ENCODE measurements at regions not wholly inside any gene's neighbourhood (a gene's known extent, or its start where the extent isn't known, plus 50 kb on each side); places are given as distances from the start of the nearest gene placed in this dataset.

- no peak overlapping the region for H3K27ac ChIP-seq
- TF ChIP-seq CTCF (IDR thresholded peaks at IDR 0.05): no peak
These were observed 739.8 kb upstream of the AUTS2 start for GRCh38 chr7:68858497-68858896.

GRCh38 chr7:68861171-68861570, 737.1 kb upstream of the AUTS2 start:
- Histone ChIP-seq H3K27me3 (replicated peaks; ENCODE audit: insufficient read depth) (no peaks in the 10 kb centered on the region), H3K36me3 (no peaks in the 10 kb centered on the region), H3K4me3 (no peak overlapping the region), H3K9me3 (no peaks in the 10 kb centered on the region), H3K4me1 (ENCODE audit: control insufficient read depth in 1 of 2, low read depth in 2 of 2) (no peaks in the 10 kb centered on the region), H3K27ac (no peak overlapping the region)
- ATAC-seq (ENCODE audit: insufficient number of reproducible peaks, low FRiP score, low read depth) (no peak), DNase-seq (ENCODE audit: low spot score) (no peak)
- TF ChIP-seq CTCF (IDR thresholded peaks at IDR 0.05): no peak

More at GRCh38 chr7:68858497-68858896, 739.8 kb upstream of the AUTS2 start:
- no peak for ATAC-seq (ENCODE audit: insufficient number of reproducible peaks, low FRiP score, low read depth)
- Histone ChIP-seq H3K27me3 (replicated peaks; ENCODE audit: insufficient read depth) (no peaks in the 10 kb centered on the region), H3K4me3 (no peak overlapping the region), H3K36me3 (no peaks in the 10 kb centered on the region), H3K4me1 (ENCODE audit: control insufficient read depth in 1 of 2, low read depth in 2 of 2) (no peaks in the 10 kb centered on the region), H3K9me3 (no peaks in the 10 kb centered on the region)
- no peak for DNase-seq (ENCODE audit: low spot score)

- Histone ChIP-seq H3K4me1 (ENCODE audit: control insufficient read depth in 1 of 2, low read depth in 2 of 2) (no peaks in the 10 kb centered on the region), H3K9me3 (no peaks in the 10 kb centered on the region), H3K4me3 (no peak overlapping the region), H3K27me3 (replicated peaks; ENCODE audit: insufficient read depth) (no peaks in the 10 kb centered on the region), H3K27ac (no peak overlapping the region), H3K36me3 (no peaks in the 10 kb centered on the region)
- ATAC-seq (ENCODE audit: insufficient number of reproducible peaks, low FRiP score, low read depth): no peak
- DNase-seq (ENCODE audit: low spot score): no peak
- TF ChIP-seq CTCF (IDR thresholded peaks at IDR 0.05): no peak
These were observed 736.0 kb upstream of the AUTS2 start for GRCh38 chr7:68862261-68862660.

GRCh38 chr7:68862736-68863135, 735.5 kb upstream of the AUTS2 start:
- no peaks in the 10 kb centered on the region for H3K27me3 ChIP-seq (replicated peaks; ENCODE audit: insufficient read depth)
- H3K9me3 ChIP-seq: no peaks in the 10 kb centered on the region
- DNase-seq (ENCODE audit: low spot score) (no peak), ATAC-seq (ENCODE audit: insufficient number of reproducible peaks, low FRiP score, low read depth) (no peak)
- no peak overlapping the region for H3K27ac ChIP-seq
- no peaks in the 10 kb centered on the region for H3K36me3 ChIP-seq
- no peaks in the 10 kb centered on the region for H3K4me1 ChIP-seq (ENCODE audit: control insufficient read depth in 1 of 2, low read depth in 2 of 2)
- TF ChIP-seq CTCF (IDR thresholded peaks at IDR 0.05): no peak
- H3K4me3 ChIP-seq: no peak overlapping the region

GRCh38 chr7:68865351-68866199, 732.7 kb upstream of the AUTS2 start:
- H3K27me3 ChIP-seq (replicated peaks; ENCODE audit: insufficient read depth): no peaks in the 10 kb centered on the region
- ATAC-seq (ENCODE audit: insufficient number of reproducible peaks, low FRiP score, low read depth): no peak

More at GRCh38 chr7:68865351-68866199, 732.7 kb upstream of the AUTS2 start:
- TF ChIP-seq CTCF (IDR thresholded peaks at IDR 0.05): no peak
- H3K27ac ChIP-seq: no peak overlapping the region
- no peak for DNase-seq (ENCODE audit: low spot score)
- H3K4me3 ChIP-seq: no peak overlapping the region
- no peaks in the 10 kb centered on the region for H3K36me3 ChIP-seq
- H3K9me3 ChIP-seq: no peaks in the 10 kb centered on the region
- no peaks in the 10 kb centered on the region for H3K4me1 ChIP-seq (ENCODE audit: control insufficient read depth in 1 of 2, low read depth in 2 of 2)
